Transverse colon (tissue), 4 donors: ENCODE measurements at regions not wholly inside any gene's neighbourhood (a gene's known extent, or its start where the extent isn't known, plus 50 kb on each side); places are given as distances from the start of the nearest gene placed in this dataset.
A peak's percentile ranks its signal among the peaks of the same experiment; 100 is the strongest.

ENCODE experiments used
- DNase-seq: peaks from one replicate; pipeline ENCODE4 v3.0.0-alpha.2; 2019
- H3K27ac ChIP-seq, 4 donors: fragments of 200-600 bp; sonication (generic); 2 replicates each; pipeline ENCODE4 v1.5.1; 2016 to 2018; ENCODE audit warnings: inconsistent platforms in 4 of 4
- H3K27me3 ChIP-seq: fragments of 200-600 bp; sonication (generic); 2 replicates; pipeline ENCODE4 v1.5.1; 2017; ENCODE audit warnings: inconsistent platforms
- H3K36me3 ChIP-seq, 4 donors: fragments of 200-600 bp; sonication (generic); 2 replicates each; pipeline ENCODE4 v1.5.1; 2017 to 2019; ENCODE audit warnings: inconsistent platforms in 4 of 4
- H3K4me1 ChIP-seq, 4 donors: fragments of 200-600 bp; sonication (generic); 2 replicates each; pipeline ENCODE4 v1.5.1; 2017 to 2020; ENCODE audit warnings: inconsistent platforms in 4 of 4
- H3K4me3 ChIP-seq, 4 donors: fragments of 200-600 bp; sonication (generic); 1 replicate in 1 of 4; 2 replicates in 3 of 4; pipeline versions ENCODE4 v1.5.1 to v1.6.1; 2017 to 2019; ENCODE audit warnings: inconsistent platforms in 4 of 4
- H3K9me3 ChIP-seq, 2 donors: fragments of 200-600 bp; sonication (generic); 2 replicates each; pipeline ENCODE4 v1.5.1; 2017 to 2019; ENCODE audit warnings: inconsistent platforms in 2 of 2
- CTCF ChIP-seq, 5 experiments: fragments of 200-600 bp in 3 of 5; fragments of 450-650 bp in 2 of 5; sonication (generic) in 3 of 5; IDR thresholded peaks; 1 replicate in 2 of 5; 2 replicates in 3 of 5; pipeline ENCODE4 v1.5.1; 2016 to 2017; ENCODE audit warnings: antibody characterized with exemption in 5 of 5, inconsistent platforms in 3 of 5, mild to moderate bottlenecking in 2 of 5, moderate library complexity in 1 of 5
- EP300 ChIP-seq: sonication (generic); formaldehyde crosslinking; IDR thresholded peaks from one replicate; pipeline ENCODE4 v1.6.1; 2017; ENCODE audit warnings: antibody characterized with exemption, low read depth
- POLR2A ChIP-seq: fragments of 450-650 bp; IDR thresholded peaks from one replicate; pipeline ENCODE4 v1.6.1; 2016; ENCODE audit warnings: antibody characterized with exemption, mild to moderate bottlenecking, moderate library complexity
- POLR2AphosphoS5 ChIP-seq, 3 donors: sonication (generic); formaldehyde crosslinking; IDR thresholded peaks; one replicate each; pipeline ENCODE4 v1.6.1; 2016; ENCODE audit warnings: antibody characterized with exemption in 3 of 3
- WGBS, 2 donors: methylation state at CpG; one replicate each; pipeline ENCODE4 v1.1.5; 2018; ENCODE audit warnings: low coverage in 1 of 2; 5-methylcytosine and 5-hydroxymethylcytosine counted together
- in situ Hi-C, 4 donors: fragments of 200-750 bp; cut with MboI; loops; one replicate each; pipeline versions ENCODE4 v1.15.0 to v1.15.1; 2017; ENCODE audit warnings: low sequenced_read_pairs in 3 of 4, low pct_ligation_motif_present in 1 of 4, low pct_unique_long_range_greater_than_20kb in 1 of 4
- intact Hi-C: fragments of 100-400 bp; cut with DNase I; formaldehyde crosslinking; loops from one replicate; pipeline ENCODE4 v1.15.1; 2023; ENCODE audit warnings: low total_unique reads

GRCh38 chr4:127139788-127140286 lies 492.9 kb upstream of the INTU start:
- no peak for DNase-seq
- 73 to 81% methylated on average over 3 to 6 of the region's 6 CpGs for WGBS, 2 donors
- no peak for TF ChIP-seq POLR2AphosphoS5 (IDR thresholded peaks at IDR 0.05)
- TF ChIP-seq EP300, result no peak
- no peak for TF ChIP-seq POLR2A
- TF ChIP-seq CTCF (IDR thresholded peaks at IDR 0.05), result no peak
- Histone ChIP-seq H3K9me3 (no peaks in the 10 kb centered on the region), H3K4me3 (no peak overlapping the region), H3K36me3 (no peaks in the 10 kb centered on the region), H3K27me3 (no peaks in the 10 kb centered on the region), H3K27ac (no peak overlapping the region), H3K4me1 (no peaks in the 10 kb centered on the region)
- in situ Hi-C loops (no loop called here), intact Hi-C loops (no loop called here)

GRCh38 chr4:127140306-127140705 lies 492.5 kb upstream of the INTU start:
- intact Hi-C loops, result no loop called here
- DNase-seq, result no peak
- Histone ChIP-seq H3K9me3 (no peaks in the 10 kb centered on the region), H3K27ac (no peak overlapping the region), H3K4me3 (no peak overlapping the region), H3K4me1 (no peaks in the 10 kb centered on the region), H3K36me3 (no peaks in the 10 kb centered on the region), H3K27me3 (no peaks in the 10 kb centered on the region)
- no peak for TF ChIP-seq POLR2A
- no peak for TF ChIP-seq POLR2AphosphoS5 (IDR thresholded peaks at IDR 0.05)
- TF ChIP-seq CTCF (IDR thresholded peaks at IDR 0.05), result no peak
- TF ChIP-seq EP300, result no peak
- WGBS, 2 donors, result 65 to 74% methylated on average over 3 of the region's 3 CpGs
- in situ Hi-C loops, result no loop called here

GRCh38 chr4:127141856-127142255 lies 490.9 kb upstream of the INTU start:
- DNase-seq, result no peak
- Histone ChIP-seq H3K9me3 (no peaks in the 10 kb centered on the region), H3K36me3 (no peaks in the 10 kb centered on the region), H3K4me3 (no peak overlapping the region), H3K4me1 (no peaks in the 10 kb centered on the region), H3K27me3 (no peaks in the 10 kb centered on the region), H3K27ac (no peak overlapping the region)
- in situ Hi-C loops (no loop called here), intact Hi-C loops (no loop called here)
- 69% methylated on average over 1 of the region's 1 CpG; no CpG with 5 or more reads in 1 of the 2 donors for WGBS, 2 donors
- TF ChIP-seq EP300 (no peak), CTCF (IDR thresholded peaks at IDR 0.05) (no peak), POLR2A (no peak), POLR2AphosphoS5 (IDR thresholded peaks at IDR 0.05) (no peak)

- Histone ChIP-seq H3K27ac (peak overlapping the region in 2 of 4 donors; percentile 13 to 15), H3K4me1 (no peaks in the 10 kb centered on the region), H3K36me3 (no peaks in the 10 kb centered on the region), H3K27me3 (no peaks in the 10 kb centered on the region), H3K4me3 (no peak overlapping the region), H3K9me3 (no peaks in the 10 kb centered on the region)
- TF ChIP-seq POLR2AphosphoS5 (IDR thresholded peaks at IDR 0.05) (no peak), POLR2A (no peak), CTCF (IDR thresholded peaks at IDR 0.05) (no peak)
- WGBS, 2 donors, result 54 to 56% methylated on average over 5 of the region's 5 CpGs
- intact Hi-C loops, result no loop called here
- in situ Hi-C loops, result no loop called here
- no peak for DNase-seq
Observed at GRCh38 chr4:127143460-127144195, 489.1 kb upstream of the INTU start.
